Kidney (tissue), 13 donors: ENCODE measurements at regions not wholly inside any gene's neighbourhood (a gene's known extent, or its start where the extent isn't known, plus 50 kb on each side); places are given as distances from the start of the nearest gene placed in this dataset.

ENCODE experiments used
- DNase-seq, 5 donors: peaks; one replicate each; pipeline ENCODE4 v3.0.0-alpha.2; 2013 to 2020
- FAIRE-seq: peaks from 2 replicates; lab custom pipeline; 2012; peaks lifted over from hg19 to GRCh38; lab: Jason Lieb, UNC
- H3K27ac ChIP-seq, 2 donors: one replicate each; pipeline ENCODE4 v1.7.0; 2013; ENCODE audit warnings: low read depth in 2 of 2, low read length in 2 of 2, inconsistent platforms in 1 of 2
- H3K27me3 ChIP-seq: one replicate; pipeline ENCODE4 v1.7.1; 2013; ENCODE audit warnings: low read length, inconsistent platforms; ENCODE audit not compliant: control insufficient read depth, insufficient read depth
- H3K36me3 ChIP-seq, 3 donors: one replicate each; pipeline versions ENCODE4 v1.7.0 to v1.7.1; 2013; ENCODE audit warnings: low read length in 3 of 3, control low read depth in 1 of 3, inconsistent platforms in 1 of 3; ENCODE audit not compliant: insufficient read depth in 3 of 3, control insufficient read depth in 2 of 3
- H3K4me1 ChIP-seq, 3 donors: one replicate each; pipeline versions ENCODE4 v1.7.0 to v1.7.1; 2013; ENCODE audit warnings: low read length in 3 of 3, inconsistent platforms in 1 of 3, low read depth in 1 of 3; ENCODE audit not compliant: control insufficient read depth in 2 of 3, insufficient read depth in 2 of 3
- H3K4me3 ChIP-seq, 3 donors: one replicate each; pipeline versions ENCODE4 v1.7.0 to v1.8.1; 2013; ENCODE audit warnings: low read length in 3 of 3, control low read depth in 1 of 3, inconsistent platforms in 1 of 3
- H3K9ac ChIP-seq, 3 donors: one replicate each; pipeline versions ENCODE4 v1.7.0 to v1.7.1; 2013; ENCODE audit warnings: low read length in 3 of 3, control low read depth in 1 of 3, inconsistent platforms in 1 of 3
- H3K9me3 ChIP-seq, 3 donors: one replicate each; pipeline versions ENCODE4 v1.7.0 to v1.7.1; 2013; ENCODE audit warnings: low read length in 3 of 3, control low read depth in 1 of 3, inconsistent platforms in 1 of 3; ENCODE audit not compliant: control insufficient read depth in 2 of 3, insufficient read depth in 1 of 3
- CTCF ChIP-seq: IDR thresholded peaks from 3 replicates; pipeline ENCODE4 v1.5.1; 2012; ENCODE audit warnings: mild to moderate bottlenecking, moderate library complexity, borderline replicate concordance; ENCODE audit not compliant: insufficient read depth; ENCODE audit errors: extremely low read depth
- intact Hi-C: fragments of 100-400 bp; cut with DNase I; formaldehyde crosslinking; loops from one replicate; pipeline ENCODE4 v1.11.1; 2022
- donor health status: control.
- donor health status: control.
- donor health status: control.
- donor health status: control.
- donor health status: control.
- donor health status: DM: yes; HTN: yes; CAD: no.
- donor health status: Normal renal cell carcinoma (clear cell type).

GRCh38 chr18:45291621-45292615, 323.4 kb upstream of the SLC14A2 start:
- Histone ChIP-seq H3K9me3 (no peaks in the 10 kb centered on the region), H3K36me3 (no peaks in the 10 kb centered on the region), H3K4me1 (no peaks in the 10 kb centered on the region), H3K27me3 (no peaks in the 10 kb centered on the region), H3K27ac (no peak overlapping the region), H3K4me3 (no peak overlapping the region), H3K9ac (no peak overlapping the region)
- FAIRE-seq: no peak
- TF ChIP-seq CTCF: no peak
- peak in 3 of 5 donors; percentile 17 to 45 (median 28) for DNase-seq
- intact Hi-C loops: no loop called here

- TF ChIP-seq CTCF: no peak
- FAIRE-seq (no peak), DNase-seq (no peak)
- no peak overlapping the region for H3K27ac ChIP-seq
- no peak overlapping the region for H3K4me3 ChIP-seq
- H3K36me3 ChIP-seq: no peaks in the 10 kb centered on the region
- no peaks in the 10 kb centered on the region for H3K9me3 ChIP-seq
- no peaks in the 10 kb centered on the region for H3K4me1 ChIP-seq
- no peak overlapping the region for H3K9ac ChIP-seq
- no peaks in the 10 kb centered on the region for H3K27me3 ChIP-seq
- intact Hi-C loops: no loop called here
These were observed 319.9 kb upstream of the SLC14A2 start for GRCh38 chr18:45295388-45295787.

GRCh38 chr18:45298986-45299385, 316.3 kb upstream of the SLC14A2 start:
- FAIRE-seq: no peak
- Histone ChIP-seq H3K9me3 (no peaks in the 10 kb centered on the region), H3K27me3 (no peaks in the 10 kb centered on the region), H3K4me1 (no peaks in the 10 kb centered on the region), H3K36me3 (no peaks in the 10 kb centered on the region), H3K4me3 (no peak overlapping the region), H3K9ac (no peak overlapping the region), H3K27ac (no peak overlapping the region)
- intact Hi-C loops: no loop called here
- TF ChIP-seq CTCF: no peak
- peak in 1 of 5 donors; percentile 44 for DNase-seq
